Esophagus muscularis mucosa (tissue), 4 donors: ENCODE measurements at regions not wholly inside any gene's neighbourhood (a gene's known extent, or its start where the extent isn't known, plus 50 kb on each side); places are given as distances from the start of the nearest gene placed in this dataset.

ENCODE experiments used
- EP300 ChIP-seq: sonication (generic); formaldehyde crosslinking; IDR thresholded peaks from one replicate; pipeline ENCODE4 v1.6.1; 2017; ENCODE audit warnings: antibody characterized with exemption
- POLR2A ChIP-seq: fragments of 450-650 bp; IDR thresholded peaks from one replicate; pipeline ENCODE4 v1.6.1; 2017; ENCODE audit warnings: antibody characterized with exemption, moderate library complexity, mild to moderate bottlenecking, low read depth
- POLR2AphosphoS5 ChIP-seq, 2 donors: sonication (generic); formaldehyde crosslinking; IDR thresholded peaks; one replicate each; pipeline ENCODE4 v1.6.1; 2017; ENCODE audit warnings: antibody characterized with exemption in 2 of 2
- TF ChIP-seq, protein P1 (sequence below), 3 experiments: fragments of 200-600 bp in 2 of 3; fragments of 450-650 bp in 1 of 3; sonication (generic) in 2 of 3; IDR thresholded peaks; one replicate each; pipeline ENCODE4 v1.5.1; 2017 to 2019; ENCODE audit warnings: antibody characterized with exemption in 3 of 3, mild to moderate bottlenecking in 2 of 3, moderate library complexity in 1 of 3

DNA sequence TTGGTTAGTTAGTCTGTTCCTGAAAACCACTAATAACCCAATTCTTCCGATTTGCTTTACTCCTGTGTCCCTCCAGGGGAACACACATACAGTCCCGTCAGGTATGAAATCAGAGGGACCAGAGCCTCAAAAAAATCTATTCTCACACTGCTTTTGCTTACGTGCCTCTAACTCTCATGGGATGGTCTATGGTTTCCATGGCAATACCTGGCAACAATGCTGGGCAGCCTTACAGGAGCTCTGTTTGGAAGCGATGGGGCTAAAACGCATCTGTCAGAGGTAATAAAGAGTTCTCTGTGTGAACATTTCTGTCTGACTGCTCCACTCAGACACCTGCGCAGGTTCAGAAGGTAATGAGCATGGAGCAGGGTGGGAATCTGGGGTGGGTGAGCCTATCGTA is 376.2 kb downstream of the GXYLT1 start:
- TF ChIP-seq, protein P1, sequence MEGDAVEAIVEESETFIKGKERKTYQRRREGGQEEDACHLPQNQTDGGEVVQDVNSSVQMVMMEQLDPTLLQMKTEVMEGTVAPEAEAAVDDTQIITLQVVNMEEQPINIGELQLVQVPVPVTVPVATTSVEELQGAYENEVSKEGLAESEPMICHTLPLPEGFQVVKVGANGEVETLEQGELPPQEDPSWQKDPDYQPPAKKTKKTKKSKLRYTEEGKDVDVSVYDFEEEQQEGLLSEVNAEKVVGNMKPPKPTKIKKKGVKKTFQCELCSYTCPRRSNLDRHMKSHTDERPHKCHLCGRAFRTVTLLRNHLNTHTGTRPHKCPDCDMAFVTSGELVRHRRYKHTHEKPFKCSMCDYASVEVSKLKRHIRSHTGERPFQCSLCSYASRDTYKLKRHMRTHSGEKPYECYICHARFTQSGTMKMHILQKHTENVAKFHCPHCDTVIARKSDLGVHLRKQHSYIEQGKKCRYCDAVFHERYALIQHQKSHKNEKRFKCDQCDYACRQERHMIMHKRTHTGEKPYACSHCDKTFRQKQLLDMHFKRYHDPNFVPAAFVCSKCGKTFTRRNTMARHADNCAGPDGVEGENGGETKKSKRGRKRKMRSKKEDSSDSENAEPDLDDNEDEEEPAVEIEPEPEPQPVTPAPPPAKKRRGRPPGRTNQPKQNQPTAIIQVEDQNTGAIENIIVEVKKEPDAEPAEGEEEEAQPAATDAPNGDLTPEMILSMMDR (IDR thresholded peaks at IDR 0.05) = no peak
- TF ChIP-seq EP300 (no peak), POLR2A (no peak), POLR2AphosphoS5 (IDR thresholded peaks at IDR 0.05) (no peak)
